H9 (cell line): ENCODE measurements at regions not wholly inside any gene's neighbourhood (a gene's known extent, or its start where the extent isn't known, plus 50 kb on each side); places are given as distances from the start of the nearest gene placed in this dataset.

Experiments used
- DNase-seq: peaks from one replicate; pipeline ENCODE4 v3.0.0-alpha.2; 2017
- H2AFZ ChIP-seq: one replicate; pipeline ENCODE4 v1.6.1; 2013; ENCODE audit warnings: mild to moderate bottlenecking, low read length, control low read depth, moderate library complexity
- H2AK5ac ChIP-seq: 2 replicates; pipeline ENCODE4 v1.6.1; 2013; ENCODE audit warnings: low read length, control low read depth, mixed read lengths; ENCODE audit not compliant: insufficient read length
- H2BK120ac ChIP-seq: one replicate; pipeline ENCODE4 v1.6.1; 2013; ENCODE audit warnings: low read depth, mild to moderate bottlenecking, low read length, control low read depth, inconsistent platforms; ENCODE audit not compliant: poor library complexity, severe bottlenecking
- H2BK12ac ChIP-seq: 2 replicates; pipeline ENCODE4 v1.6.1; 2013; ENCODE audit warnings: low read length, control low read depth, mixed read lengths, low read depth; ENCODE audit not compliant: insufficient read length
- H2BK15ac ChIP-seq: 2 replicates; pipeline ENCODE4 v1.6.1; 2013; ENCODE audit warnings: low read depth, low read length, control low read depth
- H2BK20ac ChIP-seq: one replicate; pipeline ENCODE4 v1.6.1; 2013; ENCODE audit warnings: low read depth, mild to moderate bottlenecking, low read length, control low read depth, inconsistent platforms; ENCODE audit not compliant: poor library complexity, severe bottlenecking
- H2BK5ac ChIP-seq: 2 replicates; pipeline ENCODE4 v1.6.1; 2013; ENCODE audit warnings: low read length, control low read depth, mixed read lengths; ENCODE audit not compliant: insufficient read length
- H3K14ac ChIP-seq: 2 replicates; pipeline ENCODE4 v1.6.1; 2013; ENCODE audit warnings: low read length, control low read depth; ENCODE audit not compliant: insufficient read depth
- H3K18ac ChIP-seq: 2 replicates; pipeline ENCODE4 v1.6.1; 2013; ENCODE audit warnings: low read depth, mild to moderate bottlenecking, mixed read lengths, low read length, control low read depth; ENCODE audit not compliant: insufficient read length
- H3K23ac ChIP-seq: 2 replicates; pipeline ENCODE4 v1.6.1; 2013; ENCODE audit warnings: low read length, control low read depth, mixed read lengths, low read depth; ENCODE audit not compliant: insufficient read length
- H3K23me2 ChIP-seq: 2 replicates; pipeline ENCODE4 v1.6.1; 2013; ENCODE audit warnings: low read depth, mild to moderate bottlenecking, mixed read lengths, low read length, control low read depth; ENCODE audit not compliant: insufficient read length, poor library complexity, severe bottlenecking
- H3K27ac ChIP-seq: 2 replicates; pipeline ENCODE4 v1.5.1; 2013; ENCODE audit warnings: low read length, control low read depth, mixed read lengths, low read depth; ENCODE audit not compliant: insufficient read length
- H3K27me3 ChIP-seq: 2 replicates; pipeline ENCODE4 v1.6.1; 2013; ENCODE audit warnings: low read length, control low read depth, inconsistent platforms; ENCODE audit not compliant: insufficient read depth
- H3K4ac ChIP-seq: 2 replicates; pipeline ENCODE4 v1.6.1; 2013; ENCODE audit warnings: low read depth, mild to moderate bottlenecking, control low read depth, inconsistent platforms, low read length, moderate library complexity
- H3K4me1 ChIP-seq: 2 replicates; pipeline ENCODE4 v1.6.1; 2013; ENCODE audit warnings: low read length, control low read depth, inconsistent platforms; ENCODE audit not compliant: insufficient read depth
- H3K4me2 ChIP-seq: 2 replicates; pipeline ENCODE4 v1.6.1; 2013; ENCODE audit warnings: low read length, control low read depth, mixed read lengths; ENCODE audit not compliant: insufficient read length, insufficient read depth
- H3K56ac ChIP-seq: 2 replicates; pipeline ENCODE4 v1.6.1; 2013; ENCODE audit warnings: low read depth, mild to moderate bottlenecking, mixed read lengths, low read length, control low read depth; ENCODE audit not compliant: insufficient read length
- H3K79me1 ChIP-seq: 2 replicates; pipeline ENCODE4 v1.6.1; 2013; ENCODE audit warnings: low read depth, mild to moderate bottlenecking, moderate library complexity, low read length, control low read depth, inconsistent platforms; ENCODE audit not compliant: insufficient read depth, poor library complexity, severe bottlenecking
- H3K79me2 ChIP-seq: 2 replicates; pipeline ENCODE4 v1.6.1; 2013; ENCODE audit warnings: low read length, control low read depth, inconsistent platforms; ENCODE audit not compliant: insufficient read depth
- H3K9ac ChIP-seq: 2 replicates; pipeline ENCODE4 v1.6.1; 2013; ENCODE audit warnings: low read length, control low read depth, mixed read lengths; ENCODE audit not compliant: insufficient read length; ENCODE audit errors: extremely low read depth
- H3K9me3 ChIP-seq: one replicate; pipeline ENCODE4 v1.6.1; 2013; ENCODE audit warnings: low read depth, low read length, inconsistent platforms; ENCODE audit not compliant: control insufficient read depth
- H3T11ph ChIP-seq: one replicate; pipeline ENCODE4 v1.6.1; 2013; ENCODE audit warnings: mild to moderate bottlenecking, low read length, control low read depth, inconsistent platforms
- H4K20me1 ChIP-seq: one replicate; pipeline ENCODE4 v1.6.1; 2013; ENCODE audit not compliant: control insufficient read depth, insufficient read length, insufficient read depth
- H4K5ac ChIP-seq: 2 replicates; pipeline ENCODE4 v1.6.1; 2013; ENCODE audit warnings: low read depth, mild to moderate bottlenecking, mixed read lengths, low read length, control low read depth; ENCODE audit not compliant: insufficient read length
- H4K8ac ChIP-seq: replicated peaks from 2 replicates; pipeline ENCODE4 v1.6.1; 2013; ENCODE audit warnings: low read length, control low read depth, mixed read lengths, low read depth; ENCODE audit not compliant: insufficient read length
- H4K91ac ChIP-seq: 2 replicates; pipeline ENCODE4 v1.6.1; 2013; ENCODE audit warnings: low read depth, mild to moderate bottlenecking, moderate library complexity, mixed read lengths, low read length, control low read depth; ENCODE audit not compliant: insufficient read length
- H3K27ac Mint-ChIP-seq, 3 experiments: 2 replicates in 2 of 3; 3 replicates in 1 of 3; pipeline ENCODE4 v1.8.0; 2020 to 2021; ENCODE audit warnings: mixed read lengths in 3 of 3, mild to moderate bottlenecking in 1 of 3, moderate library complexity in 1 of 3
- H3K27me3 Mint-ChIP-seq: 2 replicates; pipeline ENCODE4 v1.8.0; 2021; ENCODE audit warnings: low read depth, mild to moderate bottlenecking, moderate library complexity, mixed read lengths
- H3K36me3 Mint-ChIP-seq, 3 experiments: 2 replicates in 2 of 3; 3 replicates in 1 of 3; pipeline ENCODE4 v1.8.0; 2020 to 2021; ENCODE audit warnings: low read depth in 3 of 3, mixed read lengths in 3 of 3; ENCODE audit not compliant: insufficient read depth in 1 of 3
- H3K4me1 Mint-ChIP-seq, 2 experiments: 2 replicates each; pipeline ENCODE4 v1.8.0; 2020; ENCODE audit warnings: mixed read lengths in 2 of 2
- H3K4me3 Mint-ChIP-seq, 2 experiments: 2 replicates in 1 of 2; 3 replicates in 1 of 2; pipeline ENCODE4 v1.8.0; 2020 to 2021; ENCODE audit warnings: mild to moderate bottlenecking in 2 of 2, mixed read lengths in 2 of 2, moderate library complexity in 1 of 2
- H3K9me3 Mint-ChIP-seq, 2 experiments: 2 replicates in 1 of 2; 3 replicates in 1 of 2; pipeline ENCODE4 v1.8.0; 2020; ENCODE audit warnings: mild to moderate bottlenecking in 2 of 2, mixed read lengths in 2 of 2, moderate library complexity in 1 of 2
- CTCF ChIP-seq: fragments of 200-600 bp; sonication (generic); conservative IDR thresholded peaks from 3 replicates; pipeline ENCODE4 v1.8.0; 2021; ENCODE audit warnings: antibody characterized with exemption, mild to moderate bottlenecking
- WGBS: extraction: QIAGEN DNeasy Blood & Tissue Kit; methylation state at CpG from one replicate; pipeline ENCODE4 v1.1.7; 2013; ENCODE audit warnings: missing lambda C conversion rate, low lambda C conversion rate, mixed read lengths; ENCODE audit not compliant: insufficient read length; ENCODE audit errors: extremely low coverage; 5-methylcytosine and 5-hydroxymethylcytosine counted together

GRCh38 chr7:138278601-138279000 is 181.5 kb upstream of the TRIM24 start:
- Histone ChIP-seq H3K9ac (no peak overlapping the region), H4K91ac (no peak overlapping the region), H3K4ac (no peak overlapping the region), H4K20me1 (no peaks in the 10 kb centered on the region), H3K9me3 (no peaks in the 10 kb centered on the region), H3K14ac (no peak overlapping the region), H4K8ac (no peak overlapping the region), H4K5ac (no peak overlapping the region), H2AFZ (no peak overlapping the region), H3K27ac (no peak overlapping the region), H3K23ac (no peak overlapping the region), H3K27me3 (no peaks in the 10 kb centered on the region), H2BK20ac (no peak overlapping the region), H3K56ac (no peak overlapping the region), H3K4me2 (no peak overlapping the region), H2AK5ac (no peak overlapping the region), H2BK12ac (no peak overlapping the region), H3K79me2 (no peaks in the 10 kb centered on the region), H2BK120ac (no peak overlapping the region), H3K23me2 (no peaks in the 10 kb centered on the region), H3K79me1 (no peaks in the 10 kb centered on the region), H2BK15ac (no peak overlapping the region), H3T11ph (no peak overlapping the region), H3K4me1 (no peaks in the 10 kb centered on the region), H2BK5ac (no peak overlapping the region), H3K18ac (no peak overlapping the region)
- H3K36me3 Mint-ChIP-seq, result peaks cover 0 to 5% (median 1%) of the 10 kb centered on the region in 3 experiments; a peak in 3 of 7 replicates
- H3K4me3 Mint-ChIP-seq, result no peak overlapping the region
- TF ChIP-seq CTCF, result no peak
- 0 out of 4 replicates have a peak, but pooled peaks cover 0 to 3% of the 10 kb centered on the region in 2 experiments for H3K4me1 Mint-ChIP-seq
- DNase-seq, result no peak
- H3K27me3 Mint-ChIP-seq, result no peaks in the 10 kb centered on the region
- WGBS, result no CpG with 5 or more reads among the region's 2 CpGs
- H3K27ac Mint-ChIP-seq, result no peak overlapping the region
- peaks cover 0 to 9% of the 10 kb centered on the region in 2 experiments; a peak in 1 of 5 replicates for H3K9me3 Mint-ChIP-seq
